Neural cell (in vitro differentiated cells): ENCODE measurements at regions not wholly inside any gene's neighbourhood (a gene's known extent, or its start where the extent isn't known, plus 50 kb on each side); places are given as distances from the start of the nearest gene placed in this dataset.

Source experiments
- H2AFZ ChIP-seq: fragments of 200-600, 300-800 bp; sonication (generic), shearing (Covaris generic); 2 replicates; pipeline ENCODE4 v1.6.0; 2014; ENCODE audit warnings: low read depth, mild to moderate bottlenecking, antibody characterized with exemption, low read length, moderate library complexity
- H3F3A ChIP-seq: fragments of 200-600 bp; shearing (Covaris generic); 2 replicates; pipeline ENCODE4 v1.6.1; 2016; ENCODE audit warnings: mild to moderate bottlenecking, moderate library complexity, mixed read lengths, antibody characterized with exemption, low read length; ENCODE audit not compliant: insufficient read depth, poor library complexity, severe bottlenecking
- H3K27ac ChIP-seq: fragments of 200-600, 300-800 bp; sonication (generic), shearing (Covaris generic); 2 replicates; pipeline ENCODE4 v1.5.1; 2014; ENCODE audit warnings: mild to moderate bottlenecking, low read length, moderate library complexity
- H3K27me3 ChIP-seq: fragments of 300-800, 200-600 bp; sonication (generic), shearing (Covaris generic); 2 replicates; pipeline ENCODE4 v1.6.0; 2014; ENCODE audit warnings: mild to moderate bottlenecking, low read depth, low read length, moderate library complexity; ENCODE audit not compliant: insufficient read depth
- H3K36me3 ChIP-seq: fragments of 300-800, 200-600 bp; sonication (generic), shearing (Covaris generic); 2 replicates; pipeline ENCODE4 v1.5.1; 2014; ENCODE audit warnings: mild to moderate bottlenecking, antibody characterized with exemption, low read length, moderate library complexity; ENCODE audit not compliant: insufficient read depth
- H3K4me2 ChIP-seq: fragments of 300-800, 200-600 bp; sonication (generic), shearing (Covaris generic); 2 replicates; pipeline ENCODE4 v1.6.0; 2014; ENCODE audit warnings: mild to moderate bottlenecking, low read length
- H3K4me3 ChIP-seq: fragments of 300-800, 200-600 bp; sonication (generic), shearing (Covaris generic); 2 replicates; pipeline ENCODE4 v1.5.1; 2014; ENCODE audit warnings: mild to moderate bottlenecking, low read length, moderate library complexity
- H3K79me2 ChIP-seq: fragments of 200-600 bp; shearing (Covaris generic); replicated peaks from 2 replicates; pipeline ENCODE4 v1.6.0; 2014; ENCODE audit warnings: mild to moderate bottlenecking, low read length, moderate library complexity; ENCODE audit not compliant: insufficient read depth
- H3K9ac ChIP-seq: fragments of 300-800, 200-600 bp; sonication (generic), shearing (Covaris generic); 2 replicates; pipeline ENCODE4 v1.6.1; 2016; ENCODE audit warnings: mild to moderate bottlenecking, low read length, mixed read lengths
- H3K9me2 ChIP-seq: fragments of 200-600 bp; shearing (Covaris generic); 2 replicates; pipeline ENCODE4 v1.6.1; 2016; ENCODE audit warnings: mild to moderate bottlenecking, low read length, mixed read lengths; ENCODE audit not compliant: insufficient read depth
- H3K9me3 ChIP-seq: fragments of 200-600, 300-800 bp; sonication (generic), shearing (Covaris generic); 2 replicates; pipeline ENCODE4 v1.6.1; 2016; ENCODE audit warnings: mild to moderate bottlenecking, mixed run types, low read length, moderate library complexity, mixed read lengths
- H4K20me1 ChIP-seq: fragments of 200-600 bp; shearing (Covaris generic); 2 replicates; pipeline ENCODE4 v1.6.1; 2016; ENCODE audit warnings: mild to moderate bottlenecking, mixed run types; ENCODE audit not compliant: insufficient read depth
- EP300 ChIP-seq: fragments of 450-650 bp; conservative IDR thresholded peaks from 2 replicates; pipeline ENCODE4 v1.6.1; 2014; ENCODE audit warnings: antibody characterized with exemption, mild to moderate bottlenecking, moderate library complexity; ENCODE audit not compliant: poor library complexity, severe bottlenecking
- EZH2 ChIP-seq: fragments of 200-600, 300-800 bp; shearing (Covaris generic), sonication (generic); IDR thresholded peaks from 2 replicates; pipeline ENCODE4 v1.6.1; 2014; ENCODE audit warnings: antibody characterized with exemption, low read length, borderline replicate concordance, mild to moderate bottlenecking; ENCODE audit not compliant: insufficient read depth, poor library complexity, severe bottlenecking
- MXI1 ChIP-seq: fragments of 450-650 bp; conservative IDR thresholded peaks from 2 replicates; pipeline ENCODE4 v1.6.1; 2014; ENCODE audit warnings: antibody characterized with exemption, mild to moderate bottlenecking; ENCODE audit not compliant: poor library complexity, severe bottlenecking
- POLR2AphosphoS5 ChIP-seq: IDR thresholded peaks from 2 replicates; pipeline ENCODE4 v1.6.1; 2012
- RAD21 ChIP-seq: fragments of 450-650 bp; conservative IDR thresholded peaks from 2 replicates; pipeline ENCODE4 v1.6.1; 2014; ENCODE audit warnings: antibody characterized with exemption, mild to moderate bottlenecking, moderate library complexity
- SMC3 ChIP-seq: fragments of 450-650 bp; conservative IDR thresholded peaks from 2 replicates; pipeline ENCODE4 v1.6.1; 2014; ENCODE audit warnings: antibody characterized with exemption, mild to moderate bottlenecking, moderate library complexity; ENCODE audit not compliant: poor library complexity
- TAF1 ChIP-seq: IDR thresholded peaks from 2 replicates; pipeline ENCODE4 v1.6.1; 2012; ENCODE audit warnings: low read depth
- TF ChIP-seq, protein P1 (sequence below): IDR thresholded peaks from 2 replicates; pipeline ENCODE4 v1.6.1; 2012; ENCODE audit warnings: borderline replicate concordance
- TF ChIP-seq, protein P2 (sequence below): fragments of 450-650 bp; IDR thresholded peaks from 2 replicates; pipeline ENCODE4 v1.5.1; 2014; ENCODE audit warnings: antibody characterized with exemption, mild to moderate bottlenecking, moderate library complexity; ENCODE audit not compliant: poor library complexity, severe bottlenecking

DNA sequence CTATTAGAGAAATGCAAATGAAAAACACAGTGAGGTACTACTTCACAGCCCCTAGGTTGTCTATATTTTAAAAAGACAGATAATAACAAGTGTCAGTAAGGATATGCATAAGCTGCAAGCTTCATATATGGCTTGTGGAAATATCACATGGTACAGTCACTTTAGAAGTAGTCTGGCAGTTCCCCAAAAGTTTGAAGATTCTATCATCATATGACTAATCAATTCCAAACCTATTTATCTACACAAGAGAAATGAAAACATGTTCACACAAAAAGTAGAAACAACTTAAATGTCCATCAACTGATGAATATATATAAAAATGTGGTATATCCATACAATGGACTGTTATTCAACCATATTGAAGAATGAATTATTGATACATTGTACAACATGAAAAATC lies 185.8 kb upstream of the STK26 start:
- Histone ChIP-seq H3K9ac (no peak overlapping the region), H3K27me3 (no peaks in the 10 kb centered on the region), H3K79me2 (no peaks in the 10 kb centered on the region), H3K4me2 (no peak overlapping the region), H2AFZ (no peak overlapping the region), H3K27ac (no peak overlapping the region), H4K20me1 (no peaks in the 10 kb centered on the region), H3K4me3 (no peak overlapping the region), H3K9me3 (no peaks in the 10 kb centered on the region), H3K9me2 (no peaks in the 10 kb centered on the region), H3F3A (no peaks in the 10 kb centered on the region), H3K36me3 (no peaks in the 10 kb centered on the region)
- TF ChIP-seq POLR2AphosphoS5 (no peak), SMC3 (no peak), EP300 (no peak), RAD21 (no peak), TAF1 (no peak)
- TF ChIP-seq, protein P1, sequence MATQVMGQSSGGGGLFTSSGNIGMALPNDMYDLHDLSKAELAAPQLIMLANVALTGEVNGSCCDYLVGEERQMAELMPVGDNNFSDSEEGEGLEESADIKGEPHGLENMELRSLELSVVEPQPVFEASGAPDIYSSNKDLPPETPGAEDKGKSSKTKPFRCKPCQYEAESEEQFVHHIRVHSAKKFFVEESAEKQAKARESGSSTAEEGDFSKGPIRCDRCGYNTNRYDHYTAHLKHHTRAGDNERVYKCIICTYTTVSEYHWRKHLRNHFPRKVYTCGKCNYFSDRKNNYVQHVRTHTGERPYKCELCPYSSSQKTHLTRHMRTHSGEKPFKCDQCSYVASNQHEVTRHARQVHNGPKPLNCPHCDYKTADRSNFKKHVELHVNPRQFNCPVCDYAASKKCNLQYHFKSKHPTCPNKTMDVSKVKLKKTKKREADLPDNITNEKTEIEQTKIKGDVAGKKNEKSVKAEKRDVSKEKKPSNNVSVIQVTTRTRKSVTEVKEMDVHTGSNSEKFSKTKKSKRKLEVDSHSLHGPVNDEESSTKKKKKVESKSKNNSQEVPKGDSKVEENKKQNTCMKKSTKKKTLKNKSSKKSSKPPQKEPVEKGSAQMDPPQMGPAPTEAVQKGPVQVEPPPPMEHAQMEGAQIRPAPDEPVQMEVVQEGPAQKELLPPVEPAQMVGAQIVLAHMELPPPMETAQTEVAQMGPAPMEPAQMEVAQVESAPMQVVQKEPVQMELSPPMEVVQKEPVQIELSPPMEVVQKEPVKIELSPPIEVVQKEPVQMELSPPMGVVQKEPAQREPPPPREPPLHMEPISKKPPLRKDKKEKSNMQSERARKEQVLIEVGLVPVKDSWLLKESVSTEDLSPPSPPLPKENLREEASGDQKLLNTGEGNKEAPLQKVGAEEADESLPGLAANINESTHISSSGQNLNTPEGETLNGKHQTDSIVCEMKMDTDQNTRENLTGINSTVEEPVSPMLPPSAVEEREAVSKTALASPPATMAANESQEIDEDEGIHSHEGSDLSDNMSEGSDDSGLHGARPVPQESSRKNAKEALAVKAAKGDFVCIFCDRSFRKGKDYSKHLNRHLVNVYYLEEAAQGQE = no peak
- TF ChIP-seq, protein P2, sequence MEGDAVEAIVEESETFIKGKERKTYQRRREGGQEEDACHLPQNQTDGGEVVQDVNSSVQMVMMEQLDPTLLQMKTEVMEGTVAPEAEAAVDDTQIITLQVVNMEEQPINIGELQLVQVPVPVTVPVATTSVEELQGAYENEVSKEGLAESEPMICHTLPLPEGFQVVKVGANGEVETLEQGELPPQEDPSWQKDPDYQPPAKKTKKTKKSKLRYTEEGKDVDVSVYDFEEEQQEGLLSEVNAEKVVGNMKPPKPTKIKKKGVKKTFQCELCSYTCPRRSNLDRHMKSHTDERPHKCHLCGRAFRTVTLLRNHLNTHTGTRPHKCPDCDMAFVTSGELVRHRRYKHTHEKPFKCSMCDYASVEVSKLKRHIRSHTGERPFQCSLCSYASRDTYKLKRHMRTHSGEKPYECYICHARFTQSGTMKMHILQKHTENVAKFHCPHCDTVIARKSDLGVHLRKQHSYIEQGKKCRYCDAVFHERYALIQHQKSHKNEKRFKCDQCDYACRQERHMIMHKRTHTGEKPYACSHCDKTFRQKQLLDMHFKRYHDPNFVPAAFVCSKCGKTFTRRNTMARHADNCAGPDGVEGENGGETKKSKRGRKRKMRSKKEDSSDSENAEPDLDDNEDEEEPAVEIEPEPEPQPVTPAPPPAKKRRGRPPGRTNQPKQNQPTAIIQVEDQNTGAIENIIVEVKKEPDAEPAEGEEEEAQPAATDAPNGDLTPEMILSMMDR = no peak

DNA sequence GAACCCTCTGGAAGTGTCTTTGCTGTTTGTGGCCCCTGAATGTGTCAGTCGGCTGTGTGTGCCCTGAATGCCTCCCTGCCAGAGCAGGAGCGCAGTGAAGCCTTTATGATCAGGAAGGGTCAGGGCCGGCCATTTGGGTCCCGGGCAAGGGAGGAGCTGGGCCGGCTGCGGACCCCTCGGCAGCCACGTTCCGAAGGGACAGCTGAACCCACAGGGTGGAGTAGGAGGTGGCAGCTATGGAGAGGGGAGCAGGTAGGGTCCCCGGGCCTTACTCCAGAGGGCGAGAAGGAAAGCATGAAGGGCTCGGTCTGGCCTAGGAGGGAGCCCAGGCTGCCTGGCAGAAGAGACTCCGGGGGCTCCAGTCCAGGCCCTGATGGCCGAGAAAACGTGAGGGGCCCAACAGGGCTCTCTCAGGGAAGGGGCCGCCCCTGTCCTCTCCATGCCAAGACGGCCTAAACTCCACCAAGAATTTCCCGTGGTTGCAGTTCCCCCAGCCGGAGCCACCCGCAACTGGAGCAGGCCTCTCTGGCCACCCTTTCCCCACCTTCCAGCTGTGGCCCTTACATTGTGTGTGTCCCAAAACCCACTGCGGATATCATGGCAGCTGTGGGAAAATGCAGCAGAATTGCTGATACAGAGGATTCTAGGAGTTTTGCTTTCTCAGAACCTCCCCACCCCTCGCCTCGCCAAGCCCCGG lies 182.2 kb upstream of the STK26 start:
- Histone ChIP-seq H4K20me1 (no peaks in the 10 kb centered on the region), H3K27me3 (no peaks in the 10 kb centered on the region), H3K36me3 (no peaks in the 10 kb centered on the region), H3F3A (no peaks in the 10 kb centered on the region), H3K9me3 (no peaks in the 10 kb centered on the region), H3K4me3 (no peak overlapping the region), H3K9me2 (no peaks in the 10 kb centered on the region), H3K79me2 (no peaks in the 10 kb centered on the region), H3K27ac (no peak overlapping the region), H3K4me2 (no peak overlapping the region), H2AFZ (no peak overlapping the region), H3K9ac (no peak overlapping the region)
- no peak for TF ChIP-seq EZH2
- TF ChIP-seq TAF1 = no peak
- TF ChIP-seq, protein P1 = no peak
- no peak for TF ChIP-seq SMC3
- TF ChIP-seq EP300 = no peak
- TF ChIP-seq MXI1 = no peak
- no peak for TF ChIP-seq RAD21
- no peak for TF ChIP-seq POLR2AphosphoS5
- TF ChIP-seq, protein P2 = no peak
